Type B pancreatic cell (in vitro differentiated cells): ENCODE measurements at regions not wholly inside any gene's neighbourhood (a gene's known extent, or its start where the extent isn't known, plus 50 kb on each side); places are given as distances from the start of the nearest gene placed in this dataset.

ENCODE experiments used
- DNase-seq: peaks from one replicate; pipeline ENCODE4 v3.0.0; 2021; ENCODE audit warnings: mixed read lengths; ENCODE audit not compliant: unreplicated experiment; ENCODE audit errors: extremely low spot score
- H3K27ac Mint-ChIP-seq: 2 replicates; pipeline ENCODE4 v1.8.0; 2021; ENCODE audit warnings: mild to moderate bottlenecking, mixed read lengths
- H3K27me3 Mint-ChIP-seq: 2 replicates; pipeline ENCODE4 v1.8.0; 2021; ENCODE audit warnings: mixed read lengths
- H3K36me3 Mint-ChIP-seq: 2 replicates; pipeline ENCODE4 v1.8.0; 2021; ENCODE audit warnings: mixed read lengths
- H3K4me1 Mint-ChIP-seq: one replicate; pipeline ENCODE4 v1.8.0; 2021; ENCODE audit warnings: mixed read lengths; ENCODE audit not compliant: unreplicated experiment
- H3K4me3 Mint-ChIP-seq: 2 replicates; pipeline ENCODE4 v1.8.0; 2021; ENCODE audit warnings: mild to moderate bottlenecking, mixed read lengths
- H3K9me3 Mint-ChIP-seq: 2 replicates; pipeline ENCODE4 v1.8.0; 2021; ENCODE audit warnings: mixed read lengths
- CTCF ChIP-seq: fragments of 200-600 bp; sonication (generic); conservative IDR thresholded peaks from 2 replicates; pipeline ENCODE4 v1.5.0; 2021; ENCODE audit warnings: antibody characterized with exemption, mild to moderate bottlenecking

GRCh38 chr3:187447737-187448136 is 79.6 kb downstream of the RTP4 start:
- Mint-ChIP-seq H3K36me3 (no peaks in the 10 kb centered on the region), H3K4me3 (no peak overlapping the region), H3K27ac (no peak overlapping the region), H3K4me1 (no peaks in the 10 kb centered on the region), H3K9me3 (no peaks in the 10 kb centered on the region), H3K27me3 (peaks cover 5% of the 10 kb centered on the region)
- TF ChIP-seq CTCF: no peak
- DNase-seq: no peak

- H3K27ac Mint-ChIP-seq: no peak overlapping the region
- H3K4me3 Mint-ChIP-seq: no peak overlapping the region
- H3K27me3 Mint-ChIP-seq: peaks cover 5% of the 10 kb centered on the region
- no peaks in the 10 kb centered on the region for H3K36me3 Mint-ChIP-seq
- no peak for DNase-seq
- H3K4me1 Mint-ChIP-seq: no peaks in the 10 kb centered on the region
- TF ChIP-seq CTCF: no peak
- H3K9me3 Mint-ChIP-seq: no peaks in the 10 kb centered on the region
These were observed 77.2 kb downstream of the RTP4 start for GRCh38 chr3:187445356-187445755.

GRCh38 chr3:187434524-187434923 is 66.3 kb downstream of the RTP4 start:
- H3K4me3 Mint-ChIP-seq: no peak overlapping the region
- no peaks in the 10 kb centered on the region for H3K4me1 Mint-ChIP-seq
- no peak for TF ChIP-seq CTCF
- no peak for DNase-seq
- peaks cover under 1% of the 10 kb centered on the region for H3K9me3 Mint-ChIP-seq
- no peak overlapping the region for H3K27ac Mint-ChIP-seq
- no peaks in the 10 kb centered on the region for H3K27me3 Mint-ChIP-seq
- H3K36me3 Mint-ChIP-seq: no peaks in the 10 kb centered on the region

- Mint-ChIP-seq H3K27me3 (no peaks in the 10 kb centered on the region), H3K9me3 (peaks cover 4% of the 10 kb centered on the region), H3K27ac (no peak overlapping the region), H3K36me3 (no peaks in the 10 kb centered on the region), H3K4me1 (no peaks in the 10 kb centered on the region), H3K4me3 (no peak overlapping the region)
- DNase-seq: no peak
- no peak for TF ChIP-seq CTCF
These were observed 62.4 kb downstream of the RTP4 start for GRCh38 chr3:187430576-187430975.
